ENCODE measurements at regions not wholly inside any gene's neighbourhood (a gene's known extent, or its start where the extent isn't known, plus 50 kb on each side); places are given as distances from the start of the nearest gene placed in this dataset.

DNA sequence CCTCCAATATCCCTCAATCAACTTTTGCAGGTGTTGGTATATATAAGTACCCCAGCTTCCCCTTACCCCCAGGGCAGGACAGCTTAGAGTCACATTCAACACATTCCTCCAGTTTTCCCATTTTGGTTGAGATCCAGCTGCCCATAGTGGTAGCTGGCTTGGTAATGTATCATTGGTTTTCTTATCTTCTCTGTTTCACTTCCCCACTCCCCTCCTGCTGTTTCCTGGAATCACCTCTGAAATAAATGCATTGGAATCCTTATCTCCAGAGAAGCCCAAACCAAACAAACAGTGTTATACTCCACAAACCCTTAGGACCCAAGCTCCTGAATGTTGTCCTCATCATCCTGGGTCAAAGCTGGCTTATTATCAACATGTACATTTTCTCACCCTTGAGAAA is 184.8 kb downstream of the TMEM38B start:
- H3K4me3 ChIP-seq (ENCODE audit: low read length), result no peak overlapping the region
- TF ChIP-seq, protein P1, sequence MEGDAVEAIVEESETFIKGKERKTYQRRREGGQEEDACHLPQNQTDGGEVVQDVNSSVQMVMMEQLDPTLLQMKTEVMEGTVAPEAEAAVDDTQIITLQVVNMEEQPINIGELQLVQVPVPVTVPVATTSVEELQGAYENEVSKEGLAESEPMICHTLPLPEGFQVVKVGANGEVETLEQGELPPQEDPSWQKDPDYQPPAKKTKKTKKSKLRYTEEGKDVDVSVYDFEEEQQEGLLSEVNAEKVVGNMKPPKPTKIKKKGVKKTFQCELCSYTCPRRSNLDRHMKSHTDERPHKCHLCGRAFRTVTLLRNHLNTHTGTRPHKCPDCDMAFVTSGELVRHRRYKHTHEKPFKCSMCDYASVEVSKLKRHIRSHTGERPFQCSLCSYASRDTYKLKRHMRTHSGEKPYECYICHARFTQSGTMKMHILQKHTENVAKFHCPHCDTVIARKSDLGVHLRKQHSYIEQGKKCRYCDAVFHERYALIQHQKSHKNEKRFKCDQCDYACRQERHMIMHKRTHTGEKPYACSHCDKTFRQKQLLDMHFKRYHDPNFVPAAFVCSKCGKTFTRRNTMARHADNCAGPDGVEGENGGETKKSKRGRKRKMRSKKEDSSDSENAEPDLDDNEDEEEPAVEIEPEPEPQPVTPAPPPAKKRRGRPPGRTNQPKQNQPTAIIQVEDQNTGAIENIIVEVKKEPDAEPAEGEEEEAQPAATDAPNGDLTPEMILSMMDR (IDR thresholded peaks at IDR 0.05; ENCODE audit: insufficient read depth, low read depth, low read length, missing control alignments), result no peak
- DNase-seq (ENCODE audit: low read depth), result no peak

DNA sequence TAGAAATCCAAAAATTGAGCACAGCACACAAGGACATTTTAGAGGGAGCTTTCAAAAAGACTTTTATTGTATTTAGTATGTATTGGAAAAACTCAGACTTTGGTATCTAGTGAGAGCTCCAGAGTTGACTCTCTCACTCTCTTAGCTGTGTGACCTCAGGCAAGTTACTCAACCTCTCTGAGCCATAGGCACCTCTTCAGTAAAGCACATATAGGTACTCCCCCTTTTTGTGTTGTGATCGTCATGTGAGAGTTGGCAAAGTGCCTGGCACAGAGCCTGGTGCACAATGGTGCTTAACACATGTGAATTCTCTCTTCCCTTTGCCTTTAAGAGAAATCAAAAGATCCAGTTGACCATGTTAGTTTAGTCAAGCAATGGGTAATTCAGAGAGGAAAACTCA is 186.2 kb downstream of the TMEM38B start:
- TF ChIP-seq, protein P1 (IDR thresholded peaks at IDR 0.05; ENCODE audit: insufficient read depth, low read depth, low read length, missing control alignments), result no peak
- DNase-seq (ENCODE audit: low read depth), result no peak
- no peak overlapping the region for H3K4me3 ChIP-seq (ENCODE audit: low read length)

GRCh38 chr9:105881021-105881420 is 186.7 kb downstream of the TMEM38B start:
- DNase-seq (ENCODE audit: low read depth), result no peak
- TF ChIP-seq, protein P1 (IDR thresholded peaks at IDR 0.05; ENCODE audit: insufficient read depth, low read depth, low read length, missing control alignments), result no peak
- H3K4me3 ChIP-seq (ENCODE audit: low read length), result no peak overlapping the region

DNA sequence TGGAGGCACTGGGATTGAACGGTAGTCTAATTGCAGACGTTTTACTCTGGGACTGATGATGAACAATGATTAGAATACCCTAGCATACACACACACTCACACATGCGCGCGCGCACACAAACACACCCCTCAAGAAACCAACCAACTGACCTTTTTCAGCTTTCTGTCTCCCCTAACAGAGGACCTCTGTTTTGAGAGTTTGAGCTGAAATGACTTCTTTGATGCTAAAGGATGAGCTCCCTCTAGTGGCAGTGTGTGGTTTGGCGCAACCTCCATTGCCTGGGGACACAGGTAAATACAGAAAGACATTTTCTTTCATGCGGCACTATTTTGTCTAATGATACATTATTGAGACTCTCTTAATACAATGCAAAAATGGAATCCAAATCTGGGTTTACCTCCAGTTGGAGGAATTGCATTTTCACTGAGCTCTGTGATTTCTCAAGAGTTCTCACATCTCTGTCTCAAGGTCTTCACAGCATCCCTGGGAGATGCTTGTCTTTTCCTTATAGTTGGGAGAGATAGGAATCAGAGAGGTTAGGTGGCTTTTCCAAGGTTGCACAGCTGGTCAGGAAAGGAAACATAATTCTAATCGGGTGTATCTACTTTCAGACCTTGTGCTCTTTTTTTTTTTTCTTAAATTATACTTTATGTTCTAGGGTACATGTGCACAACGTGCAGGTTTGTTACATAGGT is 187.5 kb downstream of the TMEM38B start:
- no peak overlapping the region for H3K4me3 ChIP-seq (ENCODE audit: low read length)
- DNase-seq (ENCODE audit: low read depth), result peak; percentile 73
- TF ChIP-seq, protein P1 (IDR thresholded peaks at IDR 0.05; ENCODE audit: insufficient read depth, low read depth, low read length, missing control alignments), result peak; percentile 96

- no peak overlapping the region for H3K4me3 ChIP-seq (ENCODE audit: low read length)
- no peak for DNase-seq (ENCODE audit: low read depth)
- TF ChIP-seq, protein P1 (IDR thresholded peaks at IDR 0.05; ENCODE audit: insufficient read depth, low read depth, low read length, missing control alignments), result no peak
These were observed 189.5 kb downstream of the TMEM38B start for GRCh38 chr9:105883847-105884246.

- DNase-seq (ENCODE audit: low read depth), result no peak
These were observed 190.1 kb downstream of the TMEM38B start for GRCh38 chr9:105884416-105884815.

More at GRCh38 chr9:105884416-105884815, 190.1 kb downstream of the TMEM38B start:
- no peak overlapping the region for H3K4me3 ChIP-seq (ENCODE audit: low read length)
- TF ChIP-seq, protein P1 (IDR thresholded peaks at IDR 0.05; ENCODE audit: insufficient read depth, low read depth, low read length, missing control alignments), result no peak

All from epithelial cell of esophagus (primary cell).